Right lung (tissue), 2 donors: ENCODE measurements at regions not wholly inside any gene's neighbourhood (a gene's known extent, or its start where the extent isn't known, plus 50 kb on each side); places are given as distances from the start of the nearest gene placed in this dataset.
A peak's percentile ranks its signal among the peaks of the same experiment; 100 is the strongest.

Experiments used
- DNase-seq, 2 donors: peaks; one replicate each; pipeline ENCODE4 v3.0.0-alpha.2; 2013

- no peak for DNase-seq
Measured at GRCh38 chr9:89554307-89555035, 50.3 kb upstream of the GADD45G start.

- DNase-seq: no peak
Measured at GRCh38 chr9:89553451-89554010, 51.3 kb upstream of the GADD45G start.

GRCh38 chr9:89550346-89550927 is 52.5 kb upstream of the SEMA4D start:
- DNase-seq: no peak

- DNase-seq: peak; percentile 52 to 66
Measured at GRCh38 chr9:89549031-89549644, 51.2 kb upstream of the SEMA4D start.

- no peak for DNase-seq
Measured at GRCh38 chr9:89548071-89548638, 50.2 kb upstream of the SEMA4D start.
